ENCODE measurements at regions not wholly inside any gene's neighbourhood (a gene's known extent, or its start where the extent isn't known, plus 50 kb on each side); places are given as distances from the start of the nearest gene placed in this dataset.

DNA sequence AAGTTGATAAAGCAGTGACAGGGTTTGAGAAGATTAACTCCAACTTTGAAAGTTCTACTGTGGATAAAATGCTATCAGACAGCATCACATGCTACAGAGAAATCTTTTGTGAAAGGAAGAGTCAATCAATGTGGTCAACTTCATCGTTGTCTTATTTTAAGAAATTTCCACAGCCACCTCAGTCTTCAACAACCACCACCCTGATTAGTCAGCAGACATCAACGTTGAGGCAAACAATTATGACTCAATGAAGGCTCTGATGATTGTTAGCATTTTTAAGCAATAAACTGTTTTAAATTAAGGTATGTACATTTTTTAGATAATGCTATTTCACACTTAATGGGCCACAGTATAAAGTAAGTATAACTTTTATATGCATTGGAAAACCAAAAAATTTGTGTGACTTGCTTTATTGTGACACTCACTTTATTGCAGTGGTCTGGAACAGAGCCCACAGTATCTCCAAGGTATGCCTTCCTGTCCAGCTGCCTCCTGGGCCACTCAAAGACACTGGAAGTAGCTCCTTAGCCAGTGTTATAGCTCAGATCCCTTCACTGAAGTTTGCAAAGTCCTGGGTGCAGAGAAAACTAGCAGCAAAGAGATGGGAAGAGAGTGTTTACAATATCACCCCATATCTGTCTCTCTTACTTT, 293.1 kb downstream of the ARHGAP12 start:
- no peak for DNase-seq

- DNase-seq: no peak
Measured at GRCh38 chr10:31635009-31635408, 293.6 kb downstream of the ARHGAP12 start.

GRCh38 chr10:31630861-31631567, 297.6 kb downstream of the ARHGAP12 start:
- no peak for DNase-seq

GRCh38 chr10:31625566-31625965, 303.1 kb downstream of the ARHGAP12 start:
- DNase-seq: no peak

DNA sequence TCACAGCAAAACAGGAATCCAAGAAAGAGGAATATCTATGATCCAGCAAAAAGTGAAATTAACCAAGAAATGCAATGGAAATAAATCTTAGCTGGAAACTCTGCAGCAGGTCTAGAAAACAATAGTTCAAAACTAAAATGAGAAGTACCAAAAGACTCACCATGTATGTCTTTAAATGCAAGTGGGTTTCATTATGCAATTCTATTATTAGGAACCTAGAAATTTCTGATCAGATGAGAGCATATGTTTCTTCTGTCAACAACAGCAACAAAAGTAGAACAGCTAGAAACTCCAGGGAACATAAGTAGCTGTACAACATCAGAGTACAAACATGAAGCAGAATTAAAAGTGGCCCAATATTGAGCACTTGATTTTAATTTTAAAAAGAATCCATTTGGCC, 304.0 kb downstream of the ARHGAP12 start:
- DNase-seq: no peak

GRCh38 chr10:31623947-31624346, 304.7 kb downstream of the ARHGAP12 start:
- DNase-seq: no peak

DNA sequence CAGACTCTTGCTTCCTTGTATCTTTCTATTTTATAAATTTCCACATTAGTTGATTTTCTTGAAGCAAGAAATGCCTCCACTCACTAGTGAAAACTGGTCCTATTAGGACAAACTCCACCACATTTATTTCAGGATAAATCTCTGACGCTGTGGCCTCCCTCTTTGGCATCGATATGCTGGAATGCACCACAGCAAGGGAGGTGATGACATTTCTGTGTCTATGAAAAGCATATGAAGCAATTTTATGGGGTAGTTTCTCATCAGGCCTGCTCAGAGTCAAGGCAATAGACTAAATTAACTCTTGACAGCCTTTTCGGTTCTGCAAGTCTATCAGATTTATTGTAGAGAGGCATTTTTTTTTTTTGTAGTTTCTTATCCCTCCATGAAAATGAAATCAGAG, 304.4 kb downstream of the ZEB1 start:
- no peak for DNase-seq

GRCh38 chr10:31622978-31623377, 304.0 kb downstream of the ZEB1 start:
- no peak for DNase-seq

DNA sequence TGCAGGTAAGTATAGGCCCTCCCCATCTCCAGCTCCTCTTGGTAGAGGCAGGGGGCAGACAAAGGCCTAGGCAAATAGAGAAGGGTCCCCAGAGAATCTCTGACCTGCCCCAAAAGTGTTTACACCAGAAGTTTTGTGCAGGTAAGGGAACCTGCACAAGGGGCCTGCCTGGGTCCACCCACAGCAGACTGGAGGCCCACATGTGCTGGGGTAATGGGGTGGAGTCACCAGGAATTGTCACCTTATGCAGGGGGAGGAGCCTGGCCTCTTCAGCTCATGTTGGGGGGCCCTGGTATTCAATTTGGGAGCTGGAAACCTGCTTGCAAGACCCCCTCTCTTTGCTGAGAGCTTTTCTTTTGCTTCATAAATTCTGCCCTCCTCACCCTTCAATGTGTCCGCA, 302.7 kb downstream of the ZEB1 start:
- no peak for DNase-seq

GRCh38 chr10:31620226-31621151, 301.5 kb downstream of the ZEB1 start:
- DNase-seq: no peak

DNA sequence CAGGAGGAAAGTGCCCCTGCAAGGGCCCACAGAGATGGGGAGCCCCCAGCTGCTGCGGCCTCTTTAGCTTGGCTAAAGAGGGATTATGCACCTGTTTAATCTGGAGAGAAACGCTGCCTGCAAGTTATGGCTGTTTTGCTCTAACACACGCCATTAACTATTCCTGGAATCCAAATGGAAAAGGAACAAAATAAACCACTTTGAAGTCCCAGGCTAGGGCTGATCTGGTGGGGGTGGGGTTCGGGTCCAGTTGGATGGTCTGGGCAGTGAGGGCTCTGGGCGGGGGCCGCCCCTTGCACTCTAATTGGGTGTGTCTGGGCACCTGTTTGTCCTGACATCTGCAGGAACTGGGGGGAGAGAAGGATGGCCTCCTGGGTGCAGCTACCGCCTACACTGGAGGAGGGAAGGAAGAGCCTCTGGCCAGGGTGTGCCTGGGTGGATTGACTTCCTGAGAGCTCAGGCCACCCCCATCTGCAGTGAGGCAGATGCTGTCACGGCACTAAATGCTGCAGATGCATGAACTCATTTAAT, 300.6 kb downstream of the ZEB1 start:
- no peak for DNase-seq

DNA sequence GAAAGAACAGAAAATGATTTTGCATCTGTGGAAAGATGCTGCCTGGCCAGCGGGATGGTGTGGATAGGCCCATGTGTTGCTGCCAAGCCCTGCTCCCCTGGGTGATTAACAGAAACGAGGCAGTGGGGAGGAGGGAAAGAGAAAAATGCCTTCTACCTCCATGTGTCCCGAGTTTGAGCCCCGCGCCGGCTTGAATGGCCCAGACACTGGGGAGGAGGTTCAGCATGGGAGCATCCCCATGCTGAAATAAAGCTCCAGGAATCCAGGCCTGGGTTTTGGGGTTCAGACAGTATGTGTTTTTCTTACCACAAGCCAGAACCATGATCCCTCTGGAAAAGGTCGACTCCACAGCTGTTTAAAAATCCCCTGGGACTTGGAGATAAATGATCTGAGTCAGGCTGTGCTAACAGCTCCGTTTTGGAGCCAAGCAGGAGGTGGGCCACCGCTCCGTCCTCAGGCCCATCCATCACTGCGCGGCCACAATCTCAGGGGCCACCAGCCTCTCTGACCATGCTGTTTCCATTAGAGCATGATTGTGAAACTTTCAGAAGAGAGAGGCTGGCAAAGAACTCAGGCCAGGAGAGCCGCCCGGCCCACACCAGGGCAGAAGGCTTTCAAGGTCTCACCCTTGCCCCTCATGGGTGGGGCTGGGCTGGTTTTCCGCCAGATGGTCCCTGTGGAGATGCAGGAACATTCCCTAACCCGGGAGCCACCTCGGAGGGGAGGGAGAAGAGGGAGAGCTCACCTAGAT, 299.7 kb downstream of the ZEB1 start:
- DNase-seq: no peak

DNA sequence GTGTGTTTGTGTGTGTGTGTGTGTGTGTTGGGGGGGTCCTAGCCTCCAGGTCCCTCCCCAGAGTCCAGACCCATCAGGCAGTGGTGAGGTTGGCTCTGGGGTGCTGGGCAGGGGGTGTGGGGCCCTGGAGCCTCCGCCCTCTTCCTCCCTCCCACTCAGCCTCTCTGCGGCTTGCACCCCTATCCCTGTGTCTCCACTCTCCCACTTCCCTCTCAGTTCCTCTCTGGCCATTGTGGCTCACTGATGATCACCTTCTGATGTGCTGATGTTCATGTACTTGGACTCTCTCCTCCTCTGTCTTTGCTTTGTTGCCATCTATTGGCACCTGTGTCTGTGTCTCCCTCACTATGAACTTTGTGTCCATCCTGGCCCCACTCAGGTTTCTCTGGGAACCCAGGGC, 298.7 kb downstream of the ZEB1 start:
- DNase-seq: no peak

GRCh38 chr10:31617133-31617532, 298.1 kb downstream of the ZEB1 start:
- DNase-seq: no peak

- DNase-seq: no peak
Measured at GRCh38 chr10:31615129-31615528, 296.1 kb downstream of the ZEB1 start.

- no peak for DNase-seq
Measured at GRCh38 chr10:31614611-31615010, 295.6 kb downstream of the ZEB1 start.

- no peak for DNase-seq
Measured at GRCh38 chr10:31612082-31612481, 293.1 kb downstream of the ZEB1 start.

GRCh38 chr10:31611161-31611560, 292.1 kb downstream of the ZEB1 start:
- DNase-seq: no peak

GRCh38 chr10:31607481-31607880, 288.5 kb downstream of the ZEB1 start:
- DNase-seq: no peak

DNA sequence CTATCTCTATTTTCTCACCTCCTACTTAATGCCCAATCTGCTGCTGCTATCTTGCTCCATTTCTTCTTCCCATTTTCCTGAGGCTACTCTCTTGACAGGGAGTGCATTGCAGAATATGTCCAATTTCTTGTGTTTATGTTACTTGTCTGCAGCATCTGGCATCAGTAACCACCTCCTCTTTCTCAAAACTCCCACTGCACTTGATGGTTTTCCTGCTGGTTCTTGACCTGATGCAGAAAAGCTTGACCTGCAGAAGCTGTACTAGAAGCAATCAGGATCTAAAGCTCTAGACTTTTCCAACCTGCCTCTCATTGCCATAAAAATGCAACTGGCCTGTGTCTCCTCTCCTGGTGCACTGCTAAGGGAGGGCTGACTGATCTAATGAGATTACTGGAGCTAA, 287.8 kb downstream of the ZEB1 start:
- no peak for DNase-seq

DNA sequence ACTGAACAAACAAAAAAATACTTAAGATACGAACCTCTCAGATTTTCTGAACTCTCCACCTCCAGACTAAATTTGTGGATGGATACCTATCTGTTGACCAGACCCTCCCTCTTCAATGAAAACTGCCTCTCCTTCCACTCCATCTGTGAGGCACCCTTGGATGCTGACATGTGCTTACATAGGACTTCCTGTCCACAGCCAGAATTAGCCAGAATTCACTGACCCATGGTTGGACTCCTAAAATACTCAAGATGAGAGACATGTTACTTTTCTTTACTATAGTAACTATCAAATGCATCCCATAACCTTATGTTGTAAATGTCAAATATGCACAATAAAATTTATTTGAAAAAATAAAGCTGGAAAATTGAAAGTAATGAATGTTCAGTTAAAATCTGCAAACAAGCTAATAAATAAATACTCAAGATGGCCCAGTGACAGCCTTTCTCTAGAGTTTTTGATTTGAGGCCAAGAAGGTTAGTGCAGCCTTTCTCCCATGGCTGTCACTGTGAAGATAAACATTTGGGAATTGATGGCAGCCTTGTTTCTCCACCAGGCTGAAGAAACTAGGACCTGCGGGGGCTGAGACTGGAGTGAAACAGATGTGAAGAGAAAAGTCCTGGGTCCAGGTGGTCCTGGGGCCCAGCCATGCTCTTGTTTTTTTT, 287.0 kb downstream of the ZEB1 start:
- no peak for DNase-seq

DNA sequence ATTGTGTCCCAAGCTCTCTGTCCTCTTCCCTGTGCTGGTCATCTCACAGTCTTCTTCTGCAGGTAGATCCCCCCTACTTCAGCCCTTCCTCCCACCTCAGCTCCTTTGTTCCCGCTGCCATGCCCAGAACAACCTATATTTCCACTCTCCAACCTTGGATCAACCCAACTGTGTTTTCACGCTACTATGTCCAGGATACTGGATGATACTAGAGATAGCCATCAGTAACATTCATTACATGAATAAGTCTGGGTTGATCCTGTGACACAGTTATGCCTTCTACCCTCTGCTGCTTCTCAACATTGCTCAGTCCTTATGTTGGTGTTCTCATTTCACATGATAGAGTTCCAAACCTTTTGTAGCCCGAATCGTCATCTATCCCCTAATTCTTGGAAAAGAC, 286.4 kb downstream of the ZEB1 start:
- DNase-seq: no peak
